ENCODE measurements at regions not wholly inside any gene's neighbourhood (a gene's known extent, or its start where the extent isn't known, plus 50 kb on each side); places are given as distances from the start of the nearest gene placed in this dataset.

DNA sequence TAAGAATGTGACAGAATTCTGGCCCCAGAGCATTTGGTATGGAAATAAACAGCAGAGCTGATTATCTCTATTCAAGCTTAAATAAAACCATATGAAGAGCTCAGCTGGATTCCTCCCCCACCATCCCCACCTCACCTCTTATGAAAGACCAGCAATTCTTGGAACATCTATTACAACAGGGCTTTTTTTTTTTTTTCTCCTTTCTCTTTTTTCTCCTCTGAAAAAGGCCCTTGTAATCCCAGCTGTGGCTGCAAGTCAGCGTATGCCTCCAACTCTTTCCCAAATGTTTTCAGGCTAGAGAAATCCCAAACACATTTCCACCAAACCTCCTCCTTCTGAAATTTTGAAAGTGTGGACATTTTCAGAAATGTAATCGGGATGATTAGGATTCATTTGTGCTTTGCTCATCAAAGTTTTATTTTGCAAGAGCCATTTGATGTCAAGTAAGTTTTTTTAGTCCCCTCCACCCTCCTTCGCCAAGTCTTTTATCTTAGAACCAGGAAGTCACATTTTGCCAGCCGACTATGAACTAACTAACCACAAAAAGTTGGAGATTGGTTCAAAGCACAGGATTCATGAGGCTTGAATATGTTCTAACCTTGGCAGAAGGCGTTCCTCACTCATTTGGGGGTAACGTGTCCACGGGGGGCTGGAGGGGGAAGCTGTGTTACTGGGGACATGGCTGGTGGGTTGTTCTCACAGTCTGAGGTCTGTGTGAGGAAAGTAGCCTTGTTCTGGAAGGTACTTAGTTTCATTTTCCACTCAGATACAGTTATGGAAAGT, 142.0 kb upstream of the PDZRN3 start:
- Mint-ChIP-seq H3K4me3 (no peak overlapping the region), H3K27me3 (ENCODE audit: insufficient read depth, low read depth) (peaks cover 4% of the 10 kb centered on the region), H3K4me1 (peaks cover 21% of the 10 kb centered on the region), H3K9me3 (peaks cover 8% of the 10 kb centered on the region), H3K27ac (peak overlapping the region; percentile 80), H3K36me3 (no peaks in the 10 kb centered on the region)
- TF ChIP-seq, protein P1, sequence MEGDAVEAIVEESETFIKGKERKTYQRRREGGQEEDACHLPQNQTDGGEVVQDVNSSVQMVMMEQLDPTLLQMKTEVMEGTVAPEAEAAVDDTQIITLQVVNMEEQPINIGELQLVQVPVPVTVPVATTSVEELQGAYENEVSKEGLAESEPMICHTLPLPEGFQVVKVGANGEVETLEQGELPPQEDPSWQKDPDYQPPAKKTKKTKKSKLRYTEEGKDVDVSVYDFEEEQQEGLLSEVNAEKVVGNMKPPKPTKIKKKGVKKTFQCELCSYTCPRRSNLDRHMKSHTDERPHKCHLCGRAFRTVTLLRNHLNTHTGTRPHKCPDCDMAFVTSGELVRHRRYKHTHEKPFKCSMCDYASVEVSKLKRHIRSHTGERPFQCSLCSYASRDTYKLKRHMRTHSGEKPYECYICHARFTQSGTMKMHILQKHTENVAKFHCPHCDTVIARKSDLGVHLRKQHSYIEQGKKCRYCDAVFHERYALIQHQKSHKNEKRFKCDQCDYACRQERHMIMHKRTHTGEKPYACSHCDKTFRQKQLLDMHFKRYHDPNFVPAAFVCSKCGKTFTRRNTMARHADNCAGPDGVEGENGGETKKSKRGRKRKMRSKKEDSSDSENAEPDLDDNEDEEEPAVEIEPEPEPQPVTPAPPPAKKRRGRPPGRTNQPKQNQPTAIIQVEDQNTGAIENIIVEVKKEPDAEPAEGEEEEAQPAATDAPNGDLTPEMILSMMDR (IDR thresholded peaks at IDR 0.05), result no peak
- TF ChIP-seq EZH2 (IDR thresholded peaks at IDR 0.05), result no peak
- TF ChIP-seq EZH2phosphoT487 (IDR thresholded peaks at IDR 0.05), result no peak
- no peak overlapping the region for H3K9ac ChIP-seq
- DNase-seq (ENCODE audit: low spot score), result peak; percentile 25
- peak overlapping the region; percentile 29 for H2AFZ ChIP-seq (replicated peaks)
- no peaks in the 10 kb centered on the region for H3K9me3 ChIP-seq (ENCODE audit: low read depth)
- H3K27ac ChIP-seq, result peak overlapping the region; percentile 57
- H3K4me1 ChIP-seq, result peaks cover 12% of the 10 kb centered on the region
- peak overlapping the region; percentile 51 for H3K4me2 ChIP-seq
- H3K79me2 ChIP-seq (ENCODE audit: low read depth), result no peaks in the 10 kb centered on the region
- no peak overlapping the region for H3K4me3 ChIP-seq
- peaks cover 7% of the 10 kb centered on the region for H3F3A ChIP-seq (ENCODE audit: low read depth)
- no peaks in the 10 kb centered on the region for H4K20me1 ChIP-seq (ENCODE audit: low read depth)
- no peaks in the 10 kb centered on the region for H3K36me3 ChIP-seq
- no peaks in the 10 kb centered on the region for H3K27me3 ChIP-seq

DNA sequence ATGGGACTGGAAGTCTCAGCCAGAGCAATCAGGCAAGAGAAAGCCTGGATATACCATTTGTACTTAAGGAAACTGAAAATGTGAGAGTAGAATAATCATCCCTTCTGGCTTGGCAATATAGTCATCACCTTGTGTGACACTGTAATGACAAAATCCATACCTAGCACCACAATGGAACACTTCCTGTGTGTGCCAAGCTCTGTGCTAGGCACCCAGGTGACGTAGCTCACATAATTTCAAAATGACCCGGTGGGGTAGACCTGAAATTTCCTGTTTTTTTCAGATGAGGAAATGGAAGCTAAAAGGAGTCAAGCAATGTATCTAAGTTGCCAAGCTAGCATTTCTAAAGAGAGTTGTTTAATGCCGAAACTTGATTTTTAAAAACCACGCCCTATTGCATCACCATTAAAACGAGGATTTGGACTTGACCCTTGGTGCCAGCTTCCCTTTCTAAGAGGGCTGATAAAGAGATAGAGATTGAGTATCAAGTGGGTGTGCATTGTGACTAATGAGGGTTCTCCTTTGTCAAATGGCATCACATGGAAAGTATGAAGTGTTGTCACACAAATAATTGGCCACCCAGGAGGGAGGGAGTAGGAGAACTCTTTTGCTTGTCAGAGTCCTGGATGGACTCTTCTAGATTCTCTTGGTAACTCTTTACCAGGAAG, 141.3 kb upstream of the PDZRN3 start:
- H3K4me3 ChIP-seq, result no peak overlapping the region
- Mint-ChIP-seq H3K4me1 (peaks cover 21% of the 10 kb centered on the region), H3K9me3 (peaks cover 7% of the 10 kb centered on the region)

DNA sequence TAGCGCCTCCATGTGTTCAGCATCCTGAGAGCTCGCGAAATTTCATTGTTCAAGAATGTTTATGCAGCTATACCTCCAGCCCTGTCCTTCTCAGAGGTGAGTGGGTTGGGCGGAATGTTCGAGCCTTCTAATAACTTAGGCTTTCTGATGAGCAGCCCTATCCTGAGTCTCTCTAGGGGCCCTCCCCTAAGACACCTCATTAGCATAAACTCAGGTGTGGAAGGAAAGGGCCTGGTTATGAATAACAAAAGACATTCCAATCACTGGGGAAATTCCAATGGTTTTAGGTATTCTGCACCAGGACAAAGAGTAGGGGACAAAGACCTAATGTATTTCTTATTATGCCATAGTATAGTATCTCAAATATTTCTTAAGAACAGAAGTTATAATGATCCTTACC, 138.1 kb upstream of the PDZRN3 start:
- Histone ChIP-seq H3K27ac (no peak overlapping the region), H2AFZ (replicated peaks) (no peak overlapping the region), H3K4me2 (no peak overlapping the region), H3K9ac (no peak overlapping the region), H3K4me3 (no peak overlapping the region), H3K79me2 (ENCODE audit: low read depth) (no peaks in the 10 kb centered on the region), H3K4me1 (peaks cover 12% of the 10 kb centered on the region), H3K9me3 (ENCODE audit: low read depth) (no peaks in the 10 kb centered on the region), H3K36me3 (no peaks in the 10 kb centered on the region), H3K27me3 (no peaks in the 10 kb centered on the region), H4K20me1 (ENCODE audit: low read depth) (no peaks in the 10 kb centered on the region), H3F3A (ENCODE audit: low read depth) (peaks cover 7% of the 10 kb centered on the region)
- no peak for DNase-seq (ENCODE audit: low spot score)
- H3K27me3 Mint-ChIP-seq (ENCODE audit: insufficient read depth, low read depth), result peaks cover 4% of the 10 kb centered on the region
- H3K36me3 Mint-ChIP-seq, result no peaks in the 10 kb centered on the region
- no peak for TF ChIP-seq EZH2phosphoT487 (IDR thresholded peaks at IDR 0.05)
- TF ChIP-seq, protein P1 (IDR thresholded peaks at IDR 0.05), result no peak
- TF ChIP-seq EZH2 (IDR thresholded peaks at IDR 0.05), result no peak
- peaks cover 2% of the 10 kb centered on the region for H3K9me3 Mint-ChIP-seq
- H3K4me1 Mint-ChIP-seq, result peaks cover 21% of the 10 kb centered on the region
- no peak overlapping the region for H3K4me3 Mint-ChIP-seq
- H3K27ac Mint-ChIP-seq, result no peak overlapping the region

More for the DNA sequence above, 141.3 kb upstream of the PDZRN3 start:
- Histone ChIP-seq H3K27me3 (no peaks in the 10 kb centered on the region), H4K20me1 (ENCODE audit: low read depth) (no peaks in the 10 kb centered on the region), H2AFZ (replicated peaks) (no peak overlapping the region), H3K9me3 (ENCODE audit: low read depth) (no peaks in the 10 kb centered on the region), H3K4me1 (peaks cover 12% of the 10 kb centered on the region), H3K27ac (no peak overlapping the region), H3K36me3 (no peaks in the 10 kb centered on the region), H3K4me2 (peak overlapping the region; percentile 51), H3K79me2 (ENCODE audit: low read depth) (no peaks in the 10 kb centered on the region), H3K9ac (no peak overlapping the region), H3F3A (ENCODE audit: low read depth) (peaks cover 7% of the 10 kb centered on the region)
- peak overlapping the region; percentile 80 for H3K27ac Mint-ChIP-seq
- peaks cover 4% of the 10 kb centered on the region for H3K27me3 Mint-ChIP-seq (ENCODE audit: insufficient read depth, low read depth)
- no peak for TF ChIP-seq EZH2 (IDR thresholded peaks at IDR 0.05)
- TF ChIP-seq, protein P1 (IDR thresholded peaks at IDR 0.05), result no peak
- TF ChIP-seq EZH2phosphoT487 (IDR thresholded peaks at IDR 0.05), result no peak
- no peak for DNase-seq (ENCODE audit: low spot score)
- H3K4me3 Mint-ChIP-seq, result no peak overlapping the region
- H3K36me3 Mint-ChIP-seq, result no peaks in the 10 kb centered on the region

All from neural progenitor cell (in vitro differentiated cells).